Liver (tissue), 8 donors: ENCODE measurements at regions not wholly inside any gene's neighbourhood (a gene's known extent, or its start where the extent isn't known, plus 50 kb on each side); places are given as distances from the start of the nearest gene placed in this dataset.

Experiments used
- DNase-seq: peaks from one replicate; pipeline ENCODE4 v3.0.0-alpha.2; 2017; ENCODE audit warnings: low spot score
- H3K27ac ChIP-seq, 2 donors: one replicate each; pipeline ENCODE4 v1.7.0; 2013; ENCODE audit warnings: inconsistent platforms in 2 of 2, low read length in 2 of 2, control low read depth in 1 of 2, low read depth in 1 of 2, mild to moderate bottlenecking in 1 of 2
- H3K27me3 ChIP-seq, 4 donors: one replicate each; pipeline versions ENCODE4 v1.6.1 to v1.7.0; 2013; ENCODE audit warnings: low read length in 3 of 4, inconsistent platforms in 1 of 4, mild to moderate bottlenecking in 1 of 4, moderate library complexity in 1 of 4; ENCODE audit not compliant: control insufficient read depth in 4 of 4, insufficient read depth in 4 of 4
- H3K36me3 ChIP-seq, 4 donors: one replicate each; pipeline versions ENCODE4 v1.6.1 to v1.7.0; 2013; ENCODE audit warnings: low read length in 3 of 4, mild to moderate bottlenecking in 3 of 4, low read depth in 1 of 4, moderate library complexity in 1 of 4; ENCODE audit not compliant: control insufficient read depth in 4 of 4, insufficient read depth in 3 of 4
- H3K4me1 ChIP-seq, 4 donors: one replicate each; pipeline versions ENCODE4 v1.6.1 to v1.7.0; 2013; ENCODE audit warnings: low read length in 3 of 4, mild to moderate bottlenecking in 3 of 4, moderate library complexity in 1 of 4; ENCODE audit not compliant: control insufficient read depth in 4 of 4, insufficient read depth in 4 of 4
- H3K4me3 ChIP-seq, 3 donors: one replicate each; pipeline versions ENCODE4 v1.6.1 to v1.7.0; 2013; ENCODE audit warnings: low read length in 3 of 3, control low read depth in 1 of 3, low read depth in 1 of 3, mild to moderate bottlenecking in 1 of 3
- H3K9ac ChIP-seq, 2 donors: one replicate each; pipeline ENCODE4 v1.7.0; 2013; ENCODE audit warnings: low read length in 2 of 2, mild to moderate bottlenecking in 2 of 2, moderate library complexity in 2 of 2, control low read depth in 1 of 2, low read depth in 1 of 2
- H3K9me3 ChIP-seq, 4 donors: one replicate each; pipeline versions ENCODE4 v1.6.1 to v1.7.0; 2013; ENCODE audit warnings: low read length in 3 of 4; ENCODE audit not compliant: control insufficient read depth in 4 of 4
- ATF3 ChIP-seq: IDR thresholded peaks from 2 replicates; pipeline ENCODE4 v1.6.1; 2016; ENCODE audit warnings: antibody characterized with exemption
- CTCF ChIP-seq: fragments of 150-350 bp; IDR thresholded peaks from 2 replicates; pipeline ENCODE4 v1.5.1; 2017; ENCODE audit warnings: improper control_type of control experiment, low read depth, low read length; ENCODE audit not compliant: missing input control
- EGR1 ChIP-seq, 2 donors: IDR thresholded peaks; 2 replicates each; pipeline ENCODE4 v1.6.1; 2016 to 2018; ENCODE audit warnings: antibody characterized with exemption in 2 of 2, low read depth in 2 of 2
- FOXA1 ChIP-seq: IDR thresholded peaks from 2 replicates; pipeline ENCODE4 v1.6.1; 2016; ENCODE audit warnings: antibody characterized with exemption
- FOXA2 ChIP-seq: IDR thresholded peaks from 2 replicates; pipeline ENCODE4 v1.6.1; 2016; ENCODE audit warnings: antibody characterized with exemption
- GABPA ChIP-seq, 2 donors: IDR thresholded peaks in 1 of 2; conservative IDR thresholded peaks in 1 of 2; 2 replicates each; pipeline ENCODE4 v1.6.1; 2016; ENCODE audit warnings: antibody characterized with exemption in 2 of 2, mild to moderate bottlenecking in 1 of 2, moderate library complexity in 1 of 2
- HNF4A ChIP-seq, 2 donors: conservative IDR thresholded peaks; 2 replicates each; pipeline ENCODE4 v1.6.1; 2016; ENCODE audit warnings: antibody characterized with exemption in 2 of 2, mild to moderate bottlenecking in 2 of 2
- HNF4G ChIP-seq: IDR thresholded peaks from 2 replicates; pipeline ENCODE4 v1.6.1; 2016; ENCODE audit warnings: antibody characterized with exemption
- JUND ChIP-seq, 2 donors: IDR thresholded peaks; 2 replicates each; pipeline ENCODE4 v1.6.1; 2016; ENCODE audit warnings: antibody characterized with exemption in 2 of 2
- MAX ChIP-seq: IDR thresholded peaks from 2 replicates; pipeline ENCODE4 v1.6.1; 2016; ENCODE audit warnings: antibody characterized with exemption
- NR2F2 ChIP-seq: IDR thresholded peaks from 2 replicates; pipeline ENCODE4 v1.6.1; 2016; ENCODE audit warnings: antibody characterized with exemption
- RAD21 ChIP-seq, 2 donors: IDR thresholded peaks; 2 replicates each; pipeline ENCODE4 v1.6.1; 2016; ENCODE audit warnings: antibody characterized with exemption in 2 of 2, mild to moderate bottlenecking in 2 of 2
- REST ChIP-seq: IDR thresholded peaks from 2 replicates; pipeline ENCODE4 v1.6.1; 2016; ENCODE audit warnings: antibody characterized with exemption, mild to moderate bottlenecking
- RXRA ChIP-seq, 2 donors: IDR thresholded peaks; 2 replicates each; pipeline ENCODE4 v1.6.1; 2017 to 2018; ENCODE audit warnings: antibody characterized with exemption in 2 of 2, mild to moderate bottlenecking in 1 of 2
- SP1 ChIP-seq: IDR thresholded peaks from 2 replicates; pipeline ENCODE4 v1.6.1; 2018; ENCODE audit warnings: antibody characterized with exemption, mild to moderate bottlenecking
- TAF1 ChIP-seq: conservative IDR thresholded peaks from 2 replicates; pipeline ENCODE4 v1.6.1; 2016; ENCODE audit warnings: antibody characterized with exemption, mild to moderate bottlenecking
- YY1 ChIP-seq: IDR thresholded peaks from 2 replicates; pipeline ENCODE4 v1.6.1; 2016; ENCODE audit warnings: antibody characterized with exemption, mild to moderate bottlenecking
- ZBTB33 ChIP-seq: IDR thresholded peaks from 2 replicates; pipeline ENCODE4 v1.6.1; 2016; ENCODE audit warnings: antibody characterized with exemption
- WGBS: extraction: QIAGEN DNeasy Blood & Tissue Kit; methylation state at CpG from one replicate; pipeline ENCODE4 v1.1.7; 2013; 5-methylcytosine and 5-hydroxymethylcytosine counted together
- donor health status: healthy.
- donor health status: healthy.
- donor health status: healthy.
- donor health status: healthy.
- donor health status: healthy.

- Histone ChIP-seq H3K36me3 (no peaks in the 10 kb centered on the region), H3K4me3 (no peak overlapping the region), H3K9ac (no peak overlapping the region), H3K9me3 (no peaks in the 10 kb centered on the region), H3K27ac (no peak overlapping the region), H3K4me1 (no peaks in the 10 kb centered on the region), H3K27me3 (no peaks in the 10 kb centered on the region)
- TF ChIP-seq SP1 (no peak), HNF4A (conservative IDR thresholded peaks at IDR 0.05) (no peak), MAX (no peak), RAD21 (IDR thresholded peaks at IDR 0.05) (no peak), GABPA (IDR thresholded peaks at IDR 0.05 in 1 of 2, conservative IDR thresholded peaks at IDR 0.05 in 1 of 2) (no peak), RXRA (IDR thresholded peaks at IDR 0.05) (no peak), ATF3 (no peak), FOXA1 (no peak), NR2F2 (no peak), TAF1 (no peak), YY1 (no peak), CTCF (no peak), JUND (IDR thresholded peaks at IDR 0.05) (no peak), EGR1 (IDR thresholded peaks at IDR 0.05; ENCODE audit: low read depth in 2 of 2) (no peak), ZBTB33 (no peak), REST (no peak), HNF4G (no peak), FOXA2 (no peak)
- DNase-seq = no peak
Observed at GRCh38 chr5:62737766-62738165, 159.1 kb downstream of the LRRC70 start.

GRCh38 chr5:62732677-62733121, 154.1 kb downstream of the LRRC70 start:
- Histone ChIP-seq H3K36me3 (no peaks in the 10 kb centered on the region), H3K27ac (no peak overlapping the region), H3K4me1 (no peaks in the 10 kb centered on the region), H3K9ac (no peak overlapping the region), H3K9me3 (no peaks in the 10 kb centered on the region), H3K27me3 (no peaks in the 10 kb centered on the region), H3K4me3 (no peak overlapping the region)
- WGBS = 56% methylated on average over 1 of the region's 1 CpG
- DNase-seq = no peak
- TF ChIP-seq EGR1 (IDR thresholded peaks at IDR 0.05; ENCODE audit: low read depth in 2 of 2) (no peak), JUND (IDR thresholded peaks at IDR 0.05) (no peak), ATF3 (no peak), GABPA (IDR thresholded peaks at IDR 0.05 in 1 of 2, conservative IDR thresholded peaks at IDR 0.05 in 1 of 2) (no peak), REST (no peak), FOXA2 (no peak), HNF4A (conservative IDR thresholded peaks at IDR 0.05) (no peak), HNF4G (no peak), RXRA (IDR thresholded peaks at IDR 0.05) (no peak), CTCF (no peak), SP1 (no peak), RAD21 (IDR thresholded peaks at IDR 0.05) (no peak)
